CD8-positive, alpha-beta memory T cell (primary cell): ENCODE measurements at regions not wholly inside any gene's neighbourhood (a gene's known extent, or its start where the extent isn't known, plus 50 kb on each side); places are given as distances from the start of the nearest gene placed in this dataset.
"Not testable (repeated sequence)": the region's sequence is repeated elsewhere in the genome, so short reads cannot be mapped to it uniquely, and the experiment has no call there.

Experiments used
- CTCF ChIA-PET: fragments of 350-600 bp; sonication (Branson Sonifier 250); formaldehyde crosslinking; loops from one replicate; lab custom pipeline; 2021; ENCODE audit warnings: antibody characterized with exemption; lab: Charles Lee
- POLR2A ChIA-PET: fragments of 350-600 bp; sonication (Branson Sonifier 250); formaldehyde crosslinking; loops from one replicate; lab custom pipeline; 2021; ENCODE audit warnings: antibody characterized with exemption; lab: Charles Lee
- DNase-seq, 5 donors: peaks; one replicate each; pipeline versions ENCODE4 v3.0.0 to v3.0.0-alpha.2; 2020 to 2022; ENCODE audit warnings: mixed read lengths in 1 of 5
- H3K27ac ChIP-seq: one replicate; pipeline ENCODE4 v1.7.0; 2013; ENCODE audit warnings: low read depth, mild to moderate bottlenecking, low read length, moderate library complexity
- H3K27me3 ChIP-seq: 2 replicates; pipeline ENCODE4 v1.7.0; 2013; ENCODE audit warnings: low read length, mild to moderate bottlenecking; ENCODE audit not compliant: insufficient read depth, poor library complexity, severe bottlenecking
- H3K36me3 ChIP-seq: 2 replicates; pipeline ENCODE4 v1.7.0; 2013; ENCODE audit warnings: mild to moderate bottlenecking, low read length, moderate library complexity; ENCODE audit not compliant: insufficient read depth
- H3K4me1 ChIP-seq: 2 replicates; pipeline ENCODE4 v1.7.0; 2013; ENCODE audit warnings: mild to moderate bottlenecking, low read length, moderate library complexity; ENCODE audit not compliant: insufficient read depth
- H3K4me3 ChIP-seq: 2 replicates; pipeline ENCODE4 v1.7.0; 2013; ENCODE audit warnings: mild to moderate bottlenecking, low read length
- H3K9me3 ChIP-seq: 2 replicates; pipeline ENCODE4 v1.7.0; 2013; ENCODE audit warnings: mild to moderate bottlenecking, low read length
- H3K27ac Mint-ChIP-seq, 8 donors: one replicate each; pipeline ENCODE4 v1.8.0; 2020 to 2021; ENCODE audit warnings: mixed read lengths in 8 of 8, mild to moderate bottlenecking in 6 of 8, inconsistent platforms in 3 of 8, moderate library complexity in 3 of 8
- H3K27me3 Mint-ChIP-seq, 2 donors: one replicate each; pipeline ENCODE4 v1.8.0; 2020 to 2021; ENCODE audit warnings: mixed read lengths in 2 of 2, mild to moderate bottlenecking in 1 of 2, moderate library complexity in 1 of 2
- H3K36me3 Mint-ChIP-seq, 3 donors: one replicate each; pipeline ENCODE4 v1.8.0; 2020 to 2021; ENCODE audit warnings: mixed read lengths in 3 of 3, inconsistent platforms in 1 of 3, mild to moderate bottlenecking in 1 of 3
- H3K4me1 Mint-ChIP-seq, 3 donors: one replicate each; pipeline ENCODE4 v1.8.0; 2020 to 2021; ENCODE audit warnings: mixed read lengths in 3 of 3, inconsistent platforms in 1 of 3, mild to moderate bottlenecking in 1 of 3
- H3K4me3 Mint-ChIP-seq, 7 donors: one replicate each; pipeline ENCODE4 v1.8.0; 2020 to 2021; ENCODE audit warnings: mixed read lengths in 7 of 7, mild to moderate bottlenecking in 6 of 7, moderate library complexity in 4 of 7, inconsistent platforms in 2 of 7
- H3K9me3 Mint-ChIP-seq, 5 donors: one replicate each; pipeline ENCODE4 v1.8.0; 2020 to 2022; ENCODE audit warnings: mixed read lengths in 5 of 5, mild to moderate bottlenecking in 3 of 5, moderate library complexity in 2 of 5, inconsistent platforms in 1 of 5

GRCh38 chr1:24248859-24249258, 61.8 kb upstream of the IFNLR1 start:
- Histone ChIP-seq H3K4me1 (no peaks in the 10 kb centered on the region), H3K27ac (no peak overlapping the region), H3K4me3 (no peak overlapping the region), H3K27me3 (no peaks in the 10 kb centered on the region), H3K9me3 (no peaks in the 10 kb centered on the region), H3K36me3 (no peaks in the 10 kb centered on the region)
- Mint-ChIP-seq H3K27ac (no peak overlapping the region), H3K36me3 (no peaks in the 10 kb centered on the region), H3K9me3 (no peaks in the 10 kb centered on the region), H3K27me3 (peaks cover 2 to 4% of the 10 kb centered on the region in 2 donors), H3K4me1 (no peaks in the 10 kb centered on the region), H3K4me3 (no peak overlapping the region)
- DNase-seq: no peak
- POLR2A ChIA-PET: no interaction called here
- CTCF ChIA-PET: no interaction called here

GRCh38 chr1:24247337-24247736, 60.2 kb upstream of the IFNLR1 start:
- H3K4me3 ChIP-seq, H3K4me3 Mint-ChIP-seq, DNase-seq, H3K27ac Mint-ChIP-seq, H3K9me3 ChIP-seq, H3K27me3 ChIP-seq, H3K4me1 ChIP-seq, H3K27ac ChIP-seq, CTCF ChIA-PET, H3K36me3 ChIP-seq, H3K27me3 Mint-ChIP-seq, H3K9me3 Mint-ChIP-seq, POLR2A ChIA-PET, H3K36me3 Mint-ChIP-seq, H3K4me1 Mint-ChIP-seq: not testable (repeated sequence)

- Mint-ChIP-seq H3K27me3 (peaks cover 2 to 7% of the 10 kb centered on the region in 2 donors), H3K9me3 (no peaks in the 10 kb centered on the region), H3K36me3 (no peaks in the 10 kb centered on the region), H3K4me3 (no peak overlapping the region), H3K27ac (no peak overlapping the region), H3K4me1 (no peaks in the 10 kb centered on the region)
- CTCF ChIA-PET: no interaction called here
- no peak for DNase-seq
- POLR2A ChIA-PET: no interaction called here
- Histone ChIP-seq H3K27ac (no peak overlapping the region), H3K9me3 (no peaks in the 10 kb centered on the region), H3K4me1 (no peaks in the 10 kb centered on the region), H3K27me3 (no peaks in the 10 kb centered on the region), H3K4me3 (no peak overlapping the region), H3K36me3 (no peaks in the 10 kb centered on the region)
These were observed 57.6 kb upstream of the IFNLR1 start for GRCh38 chr1:24244519-24245268.

GRCh38 chr1:24237750-24238395, 50.8 kb upstream of the IFNLR1 start:
- Mint-ChIP-seq H3K36me3 (no peaks in the 10 kb centered on the region), H3K4me1 (no peaks in the 10 kb centered on the region), H3K9me3 (no peaks in the 10 kb centered on the region), H3K4me3 (no peak overlapping the region), H3K27ac (no peak overlapping the region), H3K27me3 (peaks cover 2 to 24% of the 10 kb centered on the region in 2 donors)
- no peaks in the 10 kb centered on the region for H3K27me3 ChIP-seq
- ChIA-PET POLR2A (no interaction called here), CTCF (no interaction called here)
- DNase-seq: no peak
- H3K36me3 ChIP-seq: no peaks in the 10 kb centered on the region
- H3K27ac ChIP-seq: no peak overlapping the region
- H3K9me3 ChIP-seq: no peaks in the 10 kb centered on the region
- no peaks in the 10 kb centered on the region for H3K4me1 ChIP-seq
- no peak overlapping the region for H3K4me3 ChIP-seq

- POLR2A ChIA-PET: no interaction called here
- Histone ChIP-seq H3K27ac (no peak overlapping the region), H3K9me3 (no peaks in the 10 kb centered on the region), H3K36me3 (no peaks in the 10 kb centered on the region), H3K27me3 (no peaks in the 10 kb centered on the region), H3K4me3 (no peak overlapping the region), H3K4me1 (no peaks in the 10 kb centered on the region)
- Mint-ChIP-seq H3K27me3 (peaks cover 2 to 24% of the 10 kb centered on the region in 2 donors), H3K4me1 (no peaks in the 10 kb centered on the region), H3K36me3 (no peaks in the 10 kb centered on the region), H3K9me3 (no peaks in the 10 kb centered on the region), H3K27ac (no peak overlapping the region), H3K4me3 (no peak overlapping the region)
- CTCF ChIA-PET: no interaction called here
- no peak for DNase-seq
These were observed 49.8 kb upstream of the IFNLR1 start for GRCh38 chr1:24236789-24237371.
